HEK293T (cell line): ENCODE measurements at regions not wholly inside any gene's neighbourhood (a gene's known extent, or its start where the extent isn't known, plus 50 kb on each side); places are given as distances from the start of the nearest gene placed in this dataset.

Experiments
- BHLHE40 ChIP-seq: fragments of 450-650 bp; IDR thresholded peaks from 2 replicates; pipeline ENCODE4 v1.6.1; 2016; ENCODE audit warnings: mild to moderate bottlenecking, moderate library complexity, borderline replicate concordance
- ELF4 ChIP-seq: fragments of 450-650 bp; IDR thresholded peaks from 2 replicates; pipeline ENCODE4 v1.6.1; 2017; ENCODE audit warnings: antibody characterized with exemption
- FOXK2 ChIP-seq: fragments of 450-650 bp; IDR thresholded peaks from 2 replicates; pipeline ENCODE4 v1.6.1; 2016; ENCODE audit warnings: mild to moderate bottlenecking
- HDGF ChIP-seq: fragments of 450-650 bp; IDR thresholded peaks from 2 replicates; pipeline ENCODE4 v1.6.1; 2017; ENCODE audit warnings: antibody characterized with exemption, borderline replicate concordance
- NFRKB ChIP-seq: fragments of 450-650 bp; IDR thresholded peaks from 2 replicates; pipeline ENCODE4 v1.6.1; 2016; ENCODE audit warnings: mild to moderate bottlenecking, moderate library complexity
- SP1 ChIP-seq: fragments of 450-650 bp; IDR thresholded peaks from 2 replicates; pipeline ENCODE4 v1.6.1; 2017

GRCh38 chr16:47887496-47887895, 268.3 kb downstream of the ABCC12 start:
- TF ChIP-seq HDGF = no peak
- no peak for TF ChIP-seq FOXK2
- TF ChIP-seq NFRKB = no peak
- no peak for TF ChIP-seq BHLHE40
- TF ChIP-seq ELF4 = no peak
- TF ChIP-seq SP1 = no peak
